ENCODE measurements at regions not wholly inside any gene's neighbourhood (a gene's known extent, or its start where the extent isn't known, plus 50 kb on each side); places are given as distances from the start of the nearest gene placed in this dataset.

DNA sequence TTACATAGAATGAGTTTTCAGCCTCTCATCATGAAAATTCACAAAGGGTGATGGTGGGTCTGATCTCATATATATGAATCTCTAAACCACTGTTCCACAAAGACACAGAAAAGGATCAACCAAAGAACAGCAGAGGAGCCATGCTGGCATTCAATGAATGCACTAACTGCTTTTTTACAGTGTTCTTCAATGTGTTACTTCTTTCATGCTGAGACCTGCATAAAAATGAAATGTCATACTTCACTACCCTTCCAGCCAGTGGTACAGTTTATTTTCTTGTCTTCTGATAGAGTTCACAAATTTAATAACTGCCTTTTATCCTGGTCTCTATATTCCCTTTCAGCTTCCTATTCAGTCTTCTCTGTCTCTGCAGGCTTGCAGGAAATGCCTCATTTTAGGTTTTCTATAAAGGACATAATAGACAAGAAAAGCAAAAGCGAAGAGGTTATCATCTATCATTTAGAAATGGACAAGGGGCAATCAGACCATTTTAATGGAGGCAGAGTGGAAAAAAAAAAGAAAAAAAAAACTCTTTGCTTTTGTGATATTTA lies 836.7 kb upstream of the FOXG1 start:
- TF ChIP-seq, protein P1, sequence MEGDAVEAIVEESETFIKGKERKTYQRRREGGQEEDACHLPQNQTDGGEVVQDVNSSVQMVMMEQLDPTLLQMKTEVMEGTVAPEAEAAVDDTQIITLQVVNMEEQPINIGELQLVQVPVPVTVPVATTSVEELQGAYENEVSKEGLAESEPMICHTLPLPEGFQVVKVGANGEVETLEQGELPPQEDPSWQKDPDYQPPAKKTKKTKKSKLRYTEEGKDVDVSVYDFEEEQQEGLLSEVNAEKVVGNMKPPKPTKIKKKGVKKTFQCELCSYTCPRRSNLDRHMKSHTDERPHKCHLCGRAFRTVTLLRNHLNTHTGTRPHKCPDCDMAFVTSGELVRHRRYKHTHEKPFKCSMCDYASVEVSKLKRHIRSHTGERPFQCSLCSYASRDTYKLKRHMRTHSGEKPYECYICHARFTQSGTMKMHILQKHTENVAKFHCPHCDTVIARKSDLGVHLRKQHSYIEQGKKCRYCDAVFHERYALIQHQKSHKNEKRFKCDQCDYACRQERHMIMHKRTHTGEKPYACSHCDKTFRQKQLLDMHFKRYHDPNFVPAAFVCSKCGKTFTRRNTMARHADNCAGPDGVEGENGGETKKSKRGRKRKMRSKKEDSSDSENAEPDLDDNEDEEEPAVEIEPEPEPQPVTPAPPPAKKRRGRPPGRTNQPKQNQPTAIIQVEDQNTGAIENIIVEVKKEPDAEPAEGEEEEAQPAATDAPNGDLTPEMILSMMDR (IDR thresholded peaks at IDR 0.05) = no peak
- TF ChIP-seq EP300 (IDR thresholded peaks at IDR 0.05; ENCODE audit: low read depth) (no peak), POLR2AphosphoS5 (IDR thresholded peaks at IDR 0.05) (no peak), POLR2A (IDR thresholded peaks at IDR 0.05) (no peak)
